RWPE1 (cell line): ENCODE measurements at regions not wholly inside any gene's neighbourhood (a gene's known extent, or its start where the extent isn't known, plus 50 kb on each side); places are given as distances from the start of the nearest gene placed in this dataset.

ENCODE experiments used
- CTCF ChIA-PET: fragments of 350-600 bp; sonication (Branson Sonifier 250); formaldehyde crosslinking; extraction: SDS; loops from one replicate; lab custom pipeline; 2021; lab: Yijun Ruan, JAX
- POLR2A ChIA-PET: fragments of 400-600 bp; formaldehyde crosslinking; extraction: SDS; loops from one replicate; lab custom pipeline; 2020; ENCODE audit warnings: antibody characterized with exemption; ENCODE audit not compliant: low non-redundant PET; lab: Yijun Ruan, JAX
- DNase-seq: peaks from one replicate; pipeline ENCODE4 v3.0.0; 2012; ENCODE audit warnings: low spot score
- H3K27ac ChIP-seq: fragments of 450-650 bp; 2 replicates; pipeline ENCODE4 v1.5.1; 2017
- CTCF ChIP-seq: fragments of 450-650 bp; conservative IDR thresholded peaks from 2 replicates; pipeline ENCODE4 v1.5.1; 2017; ENCODE audit warnings: low read depth, mild to moderate bottlenecking

- no peak overlapping the region for H3K27ac ChIP-seq
- DNase-seq = no peak
- ChIA-PET CTCF (no interaction called here), POLR2A (no interaction called here)
- TF ChIP-seq CTCF = no peak
Observed at GRCh38 chr6:129967427-129967826, 51.0 kb upstream of the L3MBTL3 start.

DNA sequence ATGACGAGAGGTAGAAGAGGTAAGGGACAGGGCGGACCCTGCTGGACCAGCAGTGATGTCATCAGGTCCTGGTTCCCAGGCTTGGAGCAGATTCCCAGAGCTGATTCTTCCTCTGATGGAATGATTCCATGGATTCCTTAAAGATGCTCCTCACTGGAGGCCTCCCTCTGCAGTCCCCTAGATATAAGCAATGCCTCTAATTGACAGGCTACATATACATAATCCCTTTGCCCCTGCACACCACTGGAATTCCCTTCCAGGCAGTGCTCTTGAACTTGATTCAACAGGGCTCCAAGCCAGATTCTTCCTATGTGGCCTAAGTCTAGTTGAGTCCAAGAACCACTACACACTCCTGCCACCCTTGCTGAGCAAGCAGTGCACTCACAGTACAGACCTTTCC lies 52.3 kb upstream of the L3MBTL3 start:
- H3K27ac ChIP-seq = no peak overlapping the region
- TF ChIP-seq CTCF = no peak
- ChIA-PET POLR2A (no interaction called here), CTCF (interaction anchor here (1.1 kb wide), 1 partner anchor 14 kb away, joined by 4 read pairs; no protein-coding TSS in a partner anchor)
- no peak for DNase-seq

- TF ChIP-seq CTCF = no peak
- H3K27ac ChIP-seq = no peak overlapping the region
- ChIA-PET CTCF (interaction anchor here (1.1 kb wide), 1 partner anchor 13 kb away, joined by 4 read pairs; no protein-coding TSS in a partner anchor), POLR2A (no interaction called here)
- DNase-seq = no peak
Observed at GRCh38 chr6:129965096-129965495, 53.3 kb upstream of the L3MBTL3 start.

DNA sequence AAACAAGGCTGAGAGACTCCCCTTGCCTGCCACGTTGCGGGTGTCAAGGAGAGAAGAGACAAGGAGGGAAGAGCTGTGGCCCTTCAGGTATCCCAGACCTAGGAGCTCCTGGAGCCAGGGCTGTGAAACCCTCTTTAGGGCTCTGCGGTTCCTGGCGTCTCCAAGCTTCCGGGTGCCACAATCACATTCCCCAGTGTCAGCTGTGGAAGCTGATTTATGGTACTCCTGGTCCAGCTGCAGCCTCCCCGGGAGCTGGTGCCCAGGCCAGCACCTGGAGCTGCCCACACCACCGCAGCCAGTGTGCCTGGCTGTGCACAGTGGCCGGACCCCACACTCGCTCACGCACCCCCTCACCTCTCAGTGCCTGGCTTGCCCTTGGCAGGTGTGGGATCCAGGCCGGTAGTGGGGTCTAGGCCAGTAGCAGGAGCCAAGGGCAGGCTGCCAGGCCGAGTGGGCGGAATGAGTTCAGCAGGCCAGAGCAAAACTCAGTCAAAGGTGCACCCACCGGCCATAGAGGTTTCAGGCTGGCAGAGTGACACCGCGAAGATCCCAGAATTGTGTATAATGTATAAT lies 58.9 kb upstream of the L3MBTL3 start:
- no peak overlapping the region for H3K27ac ChIP-seq
- DNase-seq = no peak
- TF ChIP-seq CTCF = no peak
- ChIA-PET CTCF (no interaction called here), POLR2A (no interaction called here)

- POLR2A ChIA-PET = no interaction called here
- CTCF ChIA-PET = interaction anchor here (0.7 kb wide), 1 partner anchor 58 kb away, joined by 4 read pairs; no protein-coding TSS in a partner anchor
- no peak overlapping the region for H3K27ac ChIP-seq
- no peak for DNase-seq
- TF ChIP-seq CTCF = no peak
Observed at GRCh38 chr6:129957941-129958898, 60.2 kb upstream of the L3MBTL3 start.

DNA sequence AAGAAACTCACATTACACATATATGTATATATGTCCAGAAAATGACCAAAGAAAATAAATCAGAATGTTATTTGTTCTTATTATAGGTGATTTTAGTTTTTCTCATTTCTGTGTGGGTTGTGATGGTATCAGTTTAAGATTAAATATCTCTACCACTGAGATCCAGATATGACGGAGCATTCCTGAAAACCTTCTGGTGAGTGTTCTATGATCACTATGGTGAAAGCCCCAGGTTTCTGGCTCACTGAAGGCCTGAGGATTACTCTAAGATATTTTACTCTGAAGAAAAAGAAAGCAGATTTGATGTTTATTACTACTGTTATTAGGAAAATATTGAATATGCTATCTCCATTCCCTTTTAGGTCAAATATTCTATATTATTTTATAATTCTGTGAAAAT lies 62.8 kb upstream of the L3MBTL3 start:
- CTCF ChIA-PET = no interaction called here
- H3K27ac ChIP-seq = no peak overlapping the region

More for the DNA sequence above, 62.8 kb upstream of the L3MBTL3 start:
- POLR2A ChIA-PET = no interaction called here
- DNase-seq = no peak
- no peak for TF ChIP-seq CTCF
